ENCODE measurements at regions not wholly inside any gene's neighbourhood (a gene's known extent, or its start where the extent isn't known, plus 50 kb on each side); places are given as distances from the start of the nearest gene placed in this dataset.
A peak's percentile ranks its signal among the peaks of the same experiment; 100 is the strongest.

GRCh38 chr9:91089405-91090129, 272.2 kb downstream of the AUH start:
- H3K4me3 Mint-ChIP-seq (ENCODE audit: unreplicated experiment), result no peak overlapping the region
- TF ChIP-seq CTCF (IDR thresholded peaks at IDR 0.05; ENCODE audit: insufficient read depth, low read depth, low read length) (no peak), EZH2 (IDR thresholded peaks at IDR 0.05; ENCODE audit: insufficient read depth, low read length) (no peak)
- H3K27me3 Mint-ChIP-seq (ENCODE audit: low read depth, unreplicated experiment), result peaks cover 14% of the 10 kb centered on the region
- Histone ChIP-seq H3K4me2 (ENCODE audit: low read length) (no peak overlapping the region), H3K36me3 (ENCODE audit: insufficient read depth, low read length) (no peaks in the 10 kb centered on the region), H3K27ac (ENCODE audit: low read depth, low read length) (no peak overlapping the region), H3K9ac (ENCODE audit: low read length) (no peak overlapping the region), H3K27me3 (ENCODE audit: insufficient read depth, low read length) (no peaks in the 10 kb centered on the region), H3K79me2 (ENCODE audit: insufficient read depth, low read length) (no peaks in the 10 kb centered on the region), H4K20me1 (ENCODE audit: insufficient read depth, low read length) (no peaks in the 10 kb centered on the region), H2AFZ (ENCODE audit: low read depth, low read length) (no peak overlapping the region), H3K4me3 (ENCODE audit: insufficient read depth, low read depth, low read length) (no peak overlapping the region), H3K9me3 (ENCODE audit: insufficient read depth, low read depth, low read length) (no peaks in the 10 kb centered on the region), H3K4me1 (ENCODE audit: insufficient read depth, low read length) (no peaks in the 10 kb centered on the region)
- H3K4me1 Mint-ChIP-seq (ENCODE audit: low read depth, unreplicated experiment), result no peaks in the 10 kb centered on the region
- H3K9me3 Mint-ChIP-seq (ENCODE audit: unreplicated experiment), result peaks cover 14% of the 10 kb centered on the region
- no peak for FAIRE-seq
- H3K36me3 Mint-ChIP-seq (ENCODE audit: low read depth, unreplicated experiment), result no peaks in the 10 kb centered on the region
- DNase-seq (ENCODE audit: low read depth), result peak; percentile 37
- no peak overlapping the region for H3K27ac Mint-ChIP-seq (ENCODE audit: unreplicated experiment)

- no peak overlapping the region for H3K9ac ChIP-seq (ENCODE audit: low read length)
- H3K36me3 ChIP-seq (ENCODE audit: insufficient read depth, low read length), result no peaks in the 10 kb centered on the region
- no peaks in the 10 kb centered on the region for H3K36me3 Mint-ChIP-seq (ENCODE audit: low read depth, unreplicated experiment)
- peaks cover 14% of the 10 kb centered on the region for H3K27me3 Mint-ChIP-seq (ENCODE audit: low read depth, unreplicated experiment)
- TF ChIP-seq CTCF (IDR thresholded peaks at IDR 0.05; ENCODE audit: insufficient read depth, low read depth, low read length), result no peak
- TF ChIP-seq EZH2 (IDR thresholded peaks at IDR 0.05; ENCODE audit: insufficient read depth, low read length), result no peak
- no peaks in the 10 kb centered on the region for H3K4me1 Mint-ChIP-seq (ENCODE audit: low read depth, unreplicated experiment)
- H4K20me1 ChIP-seq (ENCODE audit: insufficient read depth, low read length), result no peaks in the 10 kb centered on the region
- no peaks in the 10 kb centered on the region for H3K79me2 ChIP-seq (ENCODE audit: insufficient read depth, low read length)
- no peak for DNase-seq (ENCODE audit: low read depth)
- no peaks in the 10 kb centered on the region for H3K27me3 ChIP-seq (ENCODE audit: insufficient read depth, low read length)
- no peak overlapping the region for H3K27ac ChIP-seq (ENCODE audit: low read depth, low read length)
- H3K9me3 ChIP-seq (ENCODE audit: insufficient read depth, low read depth, low read length), result no peaks in the 10 kb centered on the region
- FAIRE-seq, result no peak
- H3K4me2 ChIP-seq (ENCODE audit: low read length), result no peak overlapping the region
- peaks cover 19% of the 10 kb centered on the region for H3K9me3 Mint-ChIP-seq (ENCODE audit: unreplicated experiment)
- no peaks in the 10 kb centered on the region for H3K4me1 ChIP-seq (ENCODE audit: insufficient read depth, low read length)
- H3K27ac Mint-ChIP-seq (ENCODE audit: unreplicated experiment), result no peak overlapping the region
- no peak overlapping the region for H2AFZ ChIP-seq (ENCODE audit: low read depth, low read length)
- H3K4me3 Mint-ChIP-seq (ENCODE audit: unreplicated experiment), result no peak overlapping the region
- no peak overlapping the region for H3K4me3 ChIP-seq (ENCODE audit: insufficient read depth, low read depth, low read length)
Observed at GRCh38 chr9:91090130-91090410, 271.6 kb downstream of the AUH start.

DNA sequence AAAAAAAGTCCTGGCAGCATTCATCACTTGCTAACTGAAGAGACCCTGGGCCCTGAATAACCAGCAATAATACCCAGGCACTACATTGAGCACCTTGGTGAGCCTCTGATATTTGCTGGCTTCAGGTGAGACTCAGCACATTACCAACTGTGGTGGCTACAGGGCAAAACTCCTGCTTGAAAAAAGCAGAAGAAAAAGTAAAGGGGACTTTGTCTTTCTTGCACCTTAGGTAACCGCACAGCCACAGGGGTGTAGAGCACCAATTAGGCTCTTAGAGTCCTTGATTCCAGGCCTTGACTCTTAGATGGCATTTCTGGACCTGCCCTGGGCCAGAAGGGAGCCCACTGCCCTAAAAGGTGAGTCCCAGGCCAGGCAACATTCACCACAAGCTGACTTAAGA, 269.5 kb downstream of the AUH start:
- Mint-ChIP-seq H3K4me3 (ENCODE audit: unreplicated experiment) (no peak overlapping the region), H3K9me3 (ENCODE audit: unreplicated experiment) (peaks cover 19% of the 10 kb centered on the region), H3K27ac (ENCODE audit: unreplicated experiment) (no peak overlapping the region), H3K27me3 (ENCODE audit: low read depth, unreplicated experiment) (peaks cover 18% of the 10 kb centered on the region), H3K36me3 (ENCODE audit: low read depth, unreplicated experiment) (no peaks in the 10 kb centered on the region), H3K4me1 (ENCODE audit: low read depth, unreplicated experiment) (no peaks in the 10 kb centered on the region)
- Histone ChIP-seq H3K27ac (ENCODE audit: low read depth, low read length) (no peak overlapping the region), H4K20me1 (ENCODE audit: insufficient read depth, low read length) (no peaks in the 10 kb centered on the region), H3K4me2 (ENCODE audit: low read length) (no peak overlapping the region), H3K9ac (ENCODE audit: low read length) (no peak overlapping the region), H3K36me3 (ENCODE audit: insufficient read depth, low read length) (no peaks in the 10 kb centered on the region), H3K4me3 (ENCODE audit: insufficient read depth, low read depth, low read length) (no peak overlapping the region), H2AFZ (ENCODE audit: low read depth, low read length) (no peak overlapping the region), H3K4me1 (ENCODE audit: insufficient read depth, low read length) (no peaks in the 10 kb centered on the region), H3K79me2 (ENCODE audit: insufficient read depth, low read length) (no peaks in the 10 kb centered on the region), H3K9me3 (ENCODE audit: insufficient read depth, low read depth, low read length) (no peaks in the 10 kb centered on the region), H3K27me3 (ENCODE audit: insufficient read depth, low read length) (no peaks in the 10 kb centered on the region)
- no peak for DNase-seq (ENCODE audit: low read depth)
- FAIRE-seq, result no peak
- TF ChIP-seq CTCF (IDR thresholded peaks at IDR 0.05; ENCODE audit: insufficient read depth, low read depth, low read length), result no peak
- TF ChIP-seq EZH2 (IDR thresholded peaks at IDR 0.05; ENCODE audit: insufficient read depth, low read length), result no peak

All from astrocyte (in vitro differentiated cells and primary cell).